ENCODE measurements at regions not wholly inside any gene's neighbourhood (a gene's known extent, or its start where the extent isn't known, plus 50 kb on each side); places are given as distances from the start of the nearest gene placed in this dataset.

DNA sequence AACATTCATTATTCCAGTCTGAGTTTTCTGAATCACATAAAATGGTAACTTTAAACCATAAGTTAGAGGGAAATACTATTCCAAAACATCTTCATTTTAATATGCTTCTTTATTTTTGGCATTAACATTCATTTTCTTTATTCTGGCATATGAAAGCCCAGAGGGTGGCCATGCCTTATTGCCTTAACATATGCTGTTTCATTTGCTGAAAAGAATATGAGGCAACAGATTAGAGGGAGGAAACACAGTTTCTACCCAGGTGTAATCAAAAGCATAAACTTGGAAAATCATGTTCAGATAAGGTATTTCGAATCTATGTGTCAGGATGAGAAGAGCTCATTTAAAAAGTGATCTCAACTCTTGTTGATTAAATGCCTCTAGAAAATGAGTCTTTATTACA lies 379.9 kb upstream of the DSEL start:
- CTCF ChIA-PET: interaction anchor here (0.5 to 0.6 kb wide), 2 partner anchors 123 to 128 kb away, joined by 3 read pairs; no protein-coding TSS in a partner anchor
- DNase-seq (ENCODE audit: low spot score): no peak
- POLR2A ChIA-PET (ENCODE audit: low non-redundant PET): no interaction called here
- TF ChIP-seq, protein P1, sequence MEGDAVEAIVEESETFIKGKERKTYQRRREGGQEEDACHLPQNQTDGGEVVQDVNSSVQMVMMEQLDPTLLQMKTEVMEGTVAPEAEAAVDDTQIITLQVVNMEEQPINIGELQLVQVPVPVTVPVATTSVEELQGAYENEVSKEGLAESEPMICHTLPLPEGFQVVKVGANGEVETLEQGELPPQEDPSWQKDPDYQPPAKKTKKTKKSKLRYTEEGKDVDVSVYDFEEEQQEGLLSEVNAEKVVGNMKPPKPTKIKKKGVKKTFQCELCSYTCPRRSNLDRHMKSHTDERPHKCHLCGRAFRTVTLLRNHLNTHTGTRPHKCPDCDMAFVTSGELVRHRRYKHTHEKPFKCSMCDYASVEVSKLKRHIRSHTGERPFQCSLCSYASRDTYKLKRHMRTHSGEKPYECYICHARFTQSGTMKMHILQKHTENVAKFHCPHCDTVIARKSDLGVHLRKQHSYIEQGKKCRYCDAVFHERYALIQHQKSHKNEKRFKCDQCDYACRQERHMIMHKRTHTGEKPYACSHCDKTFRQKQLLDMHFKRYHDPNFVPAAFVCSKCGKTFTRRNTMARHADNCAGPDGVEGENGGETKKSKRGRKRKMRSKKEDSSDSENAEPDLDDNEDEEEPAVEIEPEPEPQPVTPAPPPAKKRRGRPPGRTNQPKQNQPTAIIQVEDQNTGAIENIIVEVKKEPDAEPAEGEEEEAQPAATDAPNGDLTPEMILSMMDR (conservative IDR thresholded peaks at IDR 0.05; ENCODE audit: low read depth): no peak
- no peak overlapping the region for H3K27ac ChIP-seq

GRCh38 chr18:67893916-67894315 lies 377.4 kb upstream of the DSEL start:
- H3K27ac ChIP-seq: no peak overlapping the region
- CTCF ChIA-PET: no interaction called here
- POLR2A ChIA-PET (ENCODE audit: low non-redundant PET): no interaction called here
- DNase-seq (ENCODE audit: low spot score): no peak
- TF ChIP-seq, protein P1 (conservative IDR thresholded peaks at IDR 0.05; ENCODE audit: low read depth): no peak

DNA sequence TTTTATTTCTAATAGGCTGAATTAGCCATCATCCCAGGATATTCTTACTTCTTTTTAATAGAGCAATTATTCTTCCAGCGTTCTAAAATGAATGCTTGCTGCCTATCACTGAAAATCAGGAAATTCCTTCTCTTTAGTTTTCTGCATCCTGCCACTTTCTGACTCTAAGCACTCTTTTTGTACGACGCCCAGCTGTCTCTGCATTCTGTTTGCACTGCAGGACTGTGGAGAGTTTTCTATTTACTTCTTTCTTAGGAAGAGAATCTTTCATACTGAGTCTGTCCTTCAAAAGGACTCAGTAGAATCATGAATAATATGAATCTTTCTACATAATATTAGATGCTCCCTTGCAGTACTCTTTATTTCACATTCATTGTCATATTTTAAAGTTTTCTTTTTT lies 360.4 kb upstream of the DSEL start:
- TF ChIP-seq, protein P1 (conservative IDR thresholded peaks at IDR 0.05; ENCODE audit: low read depth): no peak
- POLR2A ChIA-PET (ENCODE audit: low non-redundant PET): no interaction called here

GRCh38 chr18:67875944-67876343 lies 359.4 kb upstream of the DSEL start:
- POLR2A ChIA-PET (ENCODE audit: low non-redundant PET): no interaction called here
- TF ChIP-seq, protein P1 (conservative IDR thresholded peaks at IDR 0.05; ENCODE audit: low read depth): no peak
- DNase-seq (ENCODE audit: low spot score): no peak
- H3K27ac ChIP-seq: no peak overlapping the region
- CTCF ChIA-PET: no interaction called here

More for the DNA sequence above, 360.4 kb upstream of the DSEL start:
- no peak overlapping the region for H3K27ac ChIP-seq
- DNase-seq (ENCODE audit: low spot score): no peak
- CTCF ChIA-PET: no interaction called here

- ChIA-PET POLR2A (ENCODE audit: low non-redundant PET) (no interaction called here), CTCF (no interaction called here)
- DNase-seq (ENCODE audit: low spot score): no peak
- H3K27ac ChIP-seq: no peak overlapping the region
- TF ChIP-seq, protein P1 (conservative IDR thresholded peaks at IDR 0.05; ENCODE audit: low read depth): no peak
Observed at GRCh38 chr18:67875060-67875459, 358.5 kb upstream of the DSEL start.

GRCh38 chr18:67865400-67865799 lies 348.9 kb upstream of the DSEL start:
- TF ChIP-seq, protein P1 (conservative IDR thresholded peaks at IDR 0.05; ENCODE audit: low read depth): no peak
- no peak overlapping the region for H3K27ac ChIP-seq
- DNase-seq (ENCODE audit: low spot score): no peak
- ChIA-PET POLR2A (ENCODE audit: low non-redundant PET) (no interaction called here), CTCF (no interaction called here)

Data from RWPE1 (cell line).